ENCODE measurements at regions not wholly inside any gene's neighbourhood (a gene's known extent, or its start where the extent isn't known, plus 50 kb on each side); places are given as distances from the start of the nearest gene placed in this dataset.

DNA sequence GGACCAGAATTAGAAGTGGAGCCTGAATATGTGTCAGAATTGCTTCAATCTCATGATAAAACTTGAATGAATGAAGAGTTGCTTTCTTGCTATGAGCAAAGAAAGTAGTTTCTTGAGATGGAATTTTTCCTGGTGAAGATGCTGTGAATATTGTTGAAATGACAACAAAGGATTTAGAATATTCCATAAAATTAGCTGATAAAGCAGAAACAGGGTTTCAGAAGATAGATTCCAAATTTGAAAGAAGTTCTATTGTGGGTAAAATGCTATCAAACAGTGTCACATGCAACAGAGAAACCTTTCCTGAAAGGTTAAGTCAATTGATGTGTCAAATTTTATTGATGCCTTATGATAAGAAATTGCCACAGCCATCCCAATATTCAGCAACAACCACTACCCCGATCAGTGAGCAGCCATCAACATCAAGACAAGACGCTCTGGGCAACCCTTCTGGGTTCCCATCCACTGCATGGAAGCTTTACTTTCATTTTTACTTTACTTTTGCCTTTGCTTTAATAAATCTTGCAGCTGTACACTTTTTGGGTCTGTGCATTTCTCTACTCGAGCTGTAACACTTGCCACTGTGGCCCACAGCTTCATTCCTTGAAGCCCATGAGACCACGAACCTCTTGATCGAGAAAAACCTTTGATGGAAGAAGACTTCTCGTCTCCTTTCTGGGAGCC is 104.0 kb upstream of the SSTR1 start:
- no peaks in the 10 kb centered on the region for H3K4me1 Mint-ChIP-seq (ENCODE audit: unreplicated experiment)
- no peak overlapping the region for H3K27ac Mint-ChIP-seq (ENCODE audit: unreplicated experiment)
- TF ChIP-seq, protein P1, sequence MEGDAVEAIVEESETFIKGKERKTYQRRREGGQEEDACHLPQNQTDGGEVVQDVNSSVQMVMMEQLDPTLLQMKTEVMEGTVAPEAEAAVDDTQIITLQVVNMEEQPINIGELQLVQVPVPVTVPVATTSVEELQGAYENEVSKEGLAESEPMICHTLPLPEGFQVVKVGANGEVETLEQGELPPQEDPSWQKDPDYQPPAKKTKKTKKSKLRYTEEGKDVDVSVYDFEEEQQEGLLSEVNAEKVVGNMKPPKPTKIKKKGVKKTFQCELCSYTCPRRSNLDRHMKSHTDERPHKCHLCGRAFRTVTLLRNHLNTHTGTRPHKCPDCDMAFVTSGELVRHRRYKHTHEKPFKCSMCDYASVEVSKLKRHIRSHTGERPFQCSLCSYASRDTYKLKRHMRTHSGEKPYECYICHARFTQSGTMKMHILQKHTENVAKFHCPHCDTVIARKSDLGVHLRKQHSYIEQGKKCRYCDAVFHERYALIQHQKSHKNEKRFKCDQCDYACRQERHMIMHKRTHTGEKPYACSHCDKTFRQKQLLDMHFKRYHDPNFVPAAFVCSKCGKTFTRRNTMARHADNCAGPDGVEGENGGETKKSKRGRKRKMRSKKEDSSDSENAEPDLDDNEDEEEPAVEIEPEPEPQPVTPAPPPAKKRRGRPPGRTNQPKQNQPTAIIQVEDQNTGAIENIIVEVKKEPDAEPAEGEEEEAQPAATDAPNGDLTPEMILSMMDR (IDR thresholded peaks at IDR 0.05; ENCODE audit: unreplicated experiment): no peak
- peaks cover 1% of the 10 kb centered on the region for H3K27me3 Mint-ChIP-seq (ENCODE audit: unreplicated experiment)
- peaks cover 2% of the 10 kb centered on the region for H3K36me3 Mint-ChIP-seq (ENCODE audit: low read depth, unreplicated experiment)
- H3K9me3 Mint-ChIP-seq (ENCODE audit: unreplicated experiment): no peaks in the 10 kb centered on the region
- DNase-seq (ENCODE audit: low spot score): no peak
- H3K4me3 Mint-ChIP-seq (ENCODE audit: unreplicated experiment): no peak overlapping the region

DNA sequence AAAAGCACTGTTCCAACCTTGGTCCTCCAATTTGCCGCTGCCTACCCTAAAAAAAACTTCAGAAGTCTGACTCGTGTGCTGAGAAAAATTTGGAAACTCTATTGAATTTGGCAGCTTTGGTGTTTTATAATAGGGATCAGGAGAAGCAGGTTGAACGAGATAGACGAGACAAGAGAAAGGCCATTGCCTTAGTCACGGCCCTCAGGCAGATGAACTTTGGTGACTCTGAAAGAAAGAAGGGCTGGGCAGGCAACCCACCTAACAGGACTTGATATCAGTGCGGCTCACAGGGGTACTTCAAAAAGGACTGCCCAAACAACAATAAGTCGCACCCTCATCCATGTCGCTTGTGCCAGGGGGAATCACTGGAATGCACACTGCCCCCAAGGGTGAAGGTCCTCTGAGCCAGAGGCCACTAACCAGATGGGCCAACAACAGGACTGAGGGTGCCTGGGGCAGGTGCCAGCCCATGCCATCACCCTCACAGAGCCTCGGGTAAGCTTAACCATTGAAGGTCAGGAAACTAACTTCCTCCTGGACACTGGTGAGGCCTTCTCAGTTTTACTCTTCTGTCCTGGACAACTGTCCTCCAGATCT is 102.5 kb upstream of the SSTR1 start:
- Mint-ChIP-seq H3K27ac (ENCODE audit: unreplicated experiment) (no peak overlapping the region), H3K4me1 (ENCODE audit: unreplicated experiment) (no peaks in the 10 kb centered on the region), H3K36me3 (ENCODE audit: low read depth, unreplicated experiment) (peaks cover 2% of the 10 kb centered on the region), H3K4me3 (ENCODE audit: unreplicated experiment) (no peak overlapping the region), H3K27me3 (ENCODE audit: unreplicated experiment) (peaks cover 1% of the 10 kb centered on the region), H3K9me3 (ENCODE audit: unreplicated experiment) (no peaks in the 10 kb centered on the region)
- TF ChIP-seq, protein P1 (IDR thresholded peaks at IDR 0.05; ENCODE audit: unreplicated experiment): no peak
- no peak for DNase-seq (ENCODE audit: low spot score)

DNA sequence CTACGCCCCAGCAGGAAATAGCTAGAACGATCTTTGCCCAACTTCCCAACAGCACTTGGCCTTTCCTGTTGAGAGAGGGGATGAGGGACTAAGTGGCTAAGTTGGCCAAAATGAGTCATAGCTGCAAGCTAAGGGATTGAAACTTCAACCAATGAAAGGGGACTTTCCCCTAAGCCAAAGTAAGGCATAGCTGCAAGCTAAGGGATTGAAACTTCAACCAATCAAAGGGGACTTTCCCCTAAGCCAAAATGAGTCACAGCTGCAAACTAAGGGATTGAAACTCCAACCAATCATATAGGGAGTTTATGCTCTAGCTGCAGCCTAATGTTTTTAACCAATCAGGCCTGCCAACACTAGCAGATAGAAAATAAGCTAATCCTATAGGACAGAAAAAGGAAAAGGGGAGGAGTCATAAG is 100.5 kb upstream of the SSTR1 start:
- H3K9me3 Mint-ChIP-seq (ENCODE audit: unreplicated experiment): no peaks in the 10 kb centered on the region
- no peak overlapping the region for H3K27ac Mint-ChIP-seq (ENCODE audit: unreplicated experiment)
- no peak overlapping the region for H3K4me3 Mint-ChIP-seq (ENCODE audit: unreplicated experiment)
- TF ChIP-seq, protein P1 (IDR thresholded peaks at IDR 0.05; ENCODE audit: unreplicated experiment): no peak
- peaks cover 1% of the 10 kb centered on the region for H3K27me3 Mint-ChIP-seq (ENCODE audit: unreplicated experiment)
- no peak for DNase-seq (ENCODE audit: low spot score)
- no peaks in the 10 kb centered on the region for H3K4me1 Mint-ChIP-seq (ENCODE audit: unreplicated experiment)
- H3K36me3 Mint-ChIP-seq (ENCODE audit: low read depth, unreplicated experiment): peaks cover 2% of the 10 kb centered on the region

DNA sequence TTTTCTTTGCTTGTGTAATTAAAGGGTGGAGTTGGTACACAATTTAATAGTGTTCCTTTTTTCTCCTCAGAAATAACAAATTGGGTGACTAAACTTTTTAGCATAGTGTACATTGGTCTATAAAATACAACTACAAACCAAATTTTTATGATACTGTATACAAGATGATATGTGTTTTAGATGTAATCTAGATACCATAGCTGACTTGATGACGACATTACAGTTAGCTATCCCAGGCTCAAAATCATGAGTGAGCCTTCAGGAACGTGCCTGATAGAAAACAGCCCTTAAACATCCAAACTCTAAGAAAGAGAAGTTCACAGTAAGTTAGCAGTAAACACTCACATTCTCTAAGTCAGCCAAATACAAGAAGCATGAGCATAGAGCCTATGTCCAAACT is 99.0 kb upstream of the SSTR1 start:
- Mint-ChIP-seq H3K4me1 (ENCODE audit: unreplicated experiment) (no peaks in the 10 kb centered on the region), H3K9me3 (ENCODE audit: unreplicated experiment) (no peaks in the 10 kb centered on the region), H3K36me3 (ENCODE audit: low read depth, unreplicated experiment) (peaks cover 2% of the 10 kb centered on the region), H3K27me3 (ENCODE audit: unreplicated experiment) (peaks cover 1% of the 10 kb centered on the region), H3K4me3 (ENCODE audit: unreplicated experiment) (no peak overlapping the region), H3K27ac (ENCODE audit: unreplicated experiment) (no peak overlapping the region)
- TF ChIP-seq, protein P1 (IDR thresholded peaks at IDR 0.05; ENCODE audit: unreplicated experiment): no peak
- DNase-seq (ENCODE audit: low spot score): no peak

DNA sequence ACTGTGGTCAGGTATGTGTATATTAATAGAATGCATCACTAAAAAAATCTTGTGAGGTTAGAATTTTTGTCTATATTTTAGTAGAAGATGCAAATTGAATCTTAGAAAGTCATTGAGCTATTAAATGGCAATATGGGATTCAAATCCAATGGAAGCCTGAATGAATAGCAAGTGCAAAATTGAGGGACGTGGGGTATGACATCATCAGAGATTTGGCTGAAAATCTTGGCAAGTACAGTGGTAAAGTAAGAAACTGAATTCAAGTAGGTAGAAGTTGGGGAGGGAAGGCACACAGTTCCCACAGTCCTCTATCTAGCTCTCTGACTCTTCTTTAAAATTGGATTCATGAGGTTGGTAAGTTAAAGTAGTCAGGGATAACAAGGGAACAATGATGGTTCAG is 97.4 kb upstream of the SSTR1 start:
- TF ChIP-seq, protein P1 (IDR thresholded peaks at IDR 0.05; ENCODE audit: unreplicated experiment): no peak
- Mint-ChIP-seq H3K4me1 (ENCODE audit: unreplicated experiment) (no peaks in the 10 kb centered on the region), H3K36me3 (ENCODE audit: low read depth, unreplicated experiment) (no peaks in the 10 kb centered on the region), H3K27ac (ENCODE audit: unreplicated experiment) (no peak overlapping the region), H3K27me3 (ENCODE audit: unreplicated experiment) (peaks cover 1% of the 10 kb centered on the region), H3K4me3 (ENCODE audit: unreplicated experiment) (no peak overlapping the region), H3K9me3 (ENCODE audit: unreplicated experiment) (no peaks in the 10 kb centered on the region)
- DNase-seq (ENCODE audit: low spot score): no peak

All from endothelial cell (in vitro differentiated cells).